PC-9 (cell line): ENCODE measurements at regions not wholly inside any gene's neighbourhood (a gene's known extent, or its start where the extent isn't known, plus 50 kb on each side); places are given as distances from the start of the nearest gene placed in this dataset.

Experiments used
- CTCF ChIP-seq: fragments of 200-600 bp; sonication (generic); conservative IDR thresholded peaks from 2 replicates; pipeline ENCODE4 v1.6.1; 2017; ENCODE audit warnings: mixed run types, antibody characterized with exemption, mild to moderate bottlenecking, moderate library complexity
- EZH2 ChIP-seq: fragments of 200-600 bp; sonication (generic); IDR thresholded peaks from 2 replicates; pipeline ENCODE4 v1.8.0; 2017; ENCODE audit warnings: antibody characterized with exemption, low read depth

GRCh38 chr18:21958263-21958662 lies 211.1 kb upstream of the GATA6 start:
- TF ChIP-seq CTCF (no peak), EZH2 (no peak)
